ENCODE measurements at regions not wholly inside any gene's neighbourhood (a gene's known extent, or its start where the extent isn't known, plus 50 kb on each side); places are given as distances from the start of the nearest gene placed in this dataset.

GRCh38 chr13:106433066-106433465 lies 102.4 kb downstream of the EFNB2 start:
- Histone ChIP-seq H3K9me3 (ENCODE audit: control insufficient read depth in 2 of 2, low read length in 2 of 2) (no peaks in the 10 kb centered on the region), H3K9ac (ENCODE audit: low read length in 2 of 2) (no peak overlapping the region), H3K4me3 (ENCODE audit: low read length in 2 of 2) (no peak overlapping the region), H3K27me3 (ENCODE audit: control insufficient read depth in 1 of 2, insufficient read depth in 2 of 2, low read length in 2 of 2) (no peaks in the 10 kb centered on the region), H3K36me3 (ENCODE audit: control insufficient read depth in 2 of 2, insufficient read depth in 2 of 2, low read length in 2 of 2) (no peaks in the 10 kb centered on the region), H3K27ac (ENCODE audit: low read length) (no peak overlapping the region), H3K4me1 (ENCODE audit: control insufficient read depth, insufficient read depth, low read length) (no peaks in the 10 kb centered on the region)

GRCh38 chr13:106432636-106433035 lies 102.8 kb downstream of the EFNB2 start:
- H3K27me3 ChIP-seq (ENCODE audit: control insufficient read depth in 1 of 2, insufficient read depth in 2 of 2, low read length in 2 of 2) = no peaks in the 10 kb centered on the region
- H3K36me3 ChIP-seq (ENCODE audit: control insufficient read depth in 2 of 2, insufficient read depth in 2 of 2, low read length in 2 of 2) = no peaks in the 10 kb centered on the region
- H3K9me3 ChIP-seq (ENCODE audit: control insufficient read depth in 2 of 2, low read length in 2 of 2) = no peaks in the 10 kb centered on the region
- H3K4me1 ChIP-seq (ENCODE audit: control insufficient read depth, insufficient read depth, low read length) = no peaks in the 10 kb centered on the region
- H3K9ac ChIP-seq (ENCODE audit: low read length in 2 of 2) = no peak overlapping the region
- H3K27ac ChIP-seq (ENCODE audit: low read length) = no peak overlapping the region
- no peak overlapping the region for H3K4me3 ChIP-seq (ENCODE audit: low read length in 2 of 2)

GRCh38 chr13:106426909-106427308 lies 108.6 kb downstream of the EFNB2 start:
- no peaks in the 10 kb centered on the region for H3K9me3 ChIP-seq (ENCODE audit: control insufficient read depth in 2 of 2, low read length in 2 of 2)
- H3K4me3 ChIP-seq (ENCODE audit: low read length in 2 of 2) = no peak overlapping the region
- H3K27me3 ChIP-seq (ENCODE audit: control insufficient read depth in 1 of 2, insufficient read depth in 2 of 2, low read length in 2 of 2) = no peaks in the 10 kb centered on the region
- H3K36me3 ChIP-seq (ENCODE audit: control insufficient read depth in 2 of 2, insufficient read depth in 2 of 2, low read length in 2 of 2) = no peaks in the 10 kb centered on the region
- no peak overlapping the region for H3K9ac ChIP-seq (ENCODE audit: low read length in 2 of 2)
- H3K4me1 ChIP-seq (ENCODE audit: control insufficient read depth, insufficient read depth, low read length) = no peaks in the 10 kb centered on the region
- H3K27ac ChIP-seq (ENCODE audit: low read length) = no peak overlapping the region

GRCh38 chr13:106425661-106426060 lies 109.8 kb downstream of the EFNB2 start:
- Histone ChIP-seq H3K36me3 (ENCODE audit: control insufficient read depth in 2 of 2, insufficient read depth in 2 of 2, low read length in 2 of 2) (no peaks in the 10 kb centered on the region), H3K4me1 (ENCODE audit: control insufficient read depth, insufficient read depth, low read length) (no peaks in the 10 kb centered on the region), H3K4me3 (ENCODE audit: low read length in 2 of 2) (no peak overlapping the region), H3K27me3 (ENCODE audit: control insufficient read depth in 1 of 2, insufficient read depth in 2 of 2, low read length in 2 of 2) (no peaks in the 10 kb centered on the region), H3K9me3 (ENCODE audit: control insufficient read depth in 2 of 2, low read length in 2 of 2) (no peaks in the 10 kb centered on the region), H3K27ac (ENCODE audit: low read length) (no peak overlapping the region), H3K9ac (ENCODE audit: low read length in 2 of 2) (no peak overlapping the region)

GRCh38 chr13:106424805-106425204 lies 110.7 kb downstream of the EFNB2 start:
- Histone ChIP-seq H3K4me3 (ENCODE audit: low read length in 2 of 2) (no peak overlapping the region), H3K36me3 (ENCODE audit: control insufficient read depth in 2 of 2, insufficient read depth in 2 of 2, low read length in 2 of 2) (no peaks in the 10 kb centered on the region), H3K27ac (ENCODE audit: low read length) (no peak overlapping the region), H3K9ac (ENCODE audit: low read length in 2 of 2) (no peak overlapping the region), H3K9me3 (ENCODE audit: control insufficient read depth in 2 of 2, low read length in 2 of 2) (no peaks in the 10 kb centered on the region), H3K4me1 (ENCODE audit: control insufficient read depth, insufficient read depth, low read length) (no peaks in the 10 kb centered on the region), H3K27me3 (ENCODE audit: control insufficient read depth in 1 of 2, insufficient read depth in 2 of 2, low read length in 2 of 2) (no peaks in the 10 kb centered on the region)

GRCh38 chr13:106423530-106423929 lies 111.9 kb downstream of the EFNB2 start:
- H3K4me3 ChIP-seq (ENCODE audit: low read length in 2 of 2) = no peak overlapping the region
- no peaks in the 10 kb centered on the region for H3K4me1 ChIP-seq (ENCODE audit: control insufficient read depth, insufficient read depth, low read length)
- H3K36me3 ChIP-seq (ENCODE audit: control insufficient read depth in 2 of 2, insufficient read depth in 2 of 2, low read length in 2 of 2) = no peaks in the 10 kb centered on the region
- H3K27ac ChIP-seq (ENCODE audit: low read length) = no peak overlapping the region
- no peaks in the 10 kb centered on the region for H3K9me3 ChIP-seq (ENCODE audit: control insufficient read depth in 2 of 2, low read length in 2 of 2)
- H3K27me3 ChIP-seq (ENCODE audit: control insufficient read depth in 1 of 2, insufficient read depth in 2 of 2, low read length in 2 of 2) = no peaks in the 10 kb centered on the region
- no peak overlapping the region for H3K9ac ChIP-seq (ENCODE audit: low read length in 2 of 2)

- Histone ChIP-seq H3K27ac (ENCODE audit: low read length) (no peak overlapping the region), H3K27me3 (ENCODE audit: control insufficient read depth in 1 of 2, insufficient read depth in 2 of 2, low read length in 2 of 2) (no peaks in the 10 kb centered on the region), H3K9me3 (ENCODE audit: control insufficient read depth in 2 of 2, low read length in 2 of 2) (no peaks in the 10 kb centered on the region), H3K4me3 (ENCODE audit: low read length in 2 of 2) (no peak overlapping the region), H3K36me3 (ENCODE audit: control insufficient read depth in 2 of 2, insufficient read depth in 2 of 2, low read length in 2 of 2) (no peaks in the 10 kb centered on the region), H3K4me1 (ENCODE audit: control insufficient read depth, insufficient read depth, low read length) (no peaks in the 10 kb centered on the region), H3K9ac (ENCODE audit: low read length in 2 of 2) (no peak overlapping the region)
These were observed 116.9 kb downstream of the EFNB2 start for GRCh38 chr13:106418556-106418955.

GRCh38 chr13:106417467-106418110 lies 117.9 kb downstream of the EFNB2 start:
- Histone ChIP-seq H3K4me1 (ENCODE audit: control insufficient read depth, insufficient read depth, low read length) (no peaks in the 10 kb centered on the region), H3K9me3 (ENCODE audit: control insufficient read depth in 2 of 2, low read length in 2 of 2) (no peaks in the 10 kb centered on the region), H3K9ac (ENCODE audit: low read length in 2 of 2) (no peak overlapping the region), H3K4me3 (ENCODE audit: low read length in 2 of 2) (no peak overlapping the region), H3K36me3 (ENCODE audit: control insufficient read depth in 2 of 2, insufficient read depth in 2 of 2, low read length in 2 of 2) (no peaks in the 10 kb centered on the region), H3K27me3 (ENCODE audit: control insufficient read depth in 1 of 2, insufficient read depth in 2 of 2, low read length in 2 of 2) (no peaks in the 10 kb centered on the region), H3K27ac (ENCODE audit: low read length) (no peak overlapping the region)

GRCh38 chr13:106416645-106417044 lies 118.8 kb downstream of the EFNB2 start:
- Histone ChIP-seq H3K36me3 (ENCODE audit: control insufficient read depth in 2 of 2, insufficient read depth in 2 of 2, low read length in 2 of 2) (no peaks in the 10 kb centered on the region), H3K4me3 (ENCODE audit: low read length in 2 of 2) (no peak overlapping the region), H3K9me3 (ENCODE audit: control insufficient read depth in 2 of 2, low read length in 2 of 2) (no peaks in the 10 kb centered on the region), H3K9ac (ENCODE audit: low read length in 2 of 2) (no peak overlapping the region), H3K27ac (ENCODE audit: low read length) (no peak overlapping the region), H3K27me3 (ENCODE audit: control insufficient read depth in 1 of 2, insufficient read depth in 2 of 2, low read length in 2 of 2) (no peaks in the 10 kb centered on the region), H3K4me1 (ENCODE audit: control insufficient read depth, insufficient read depth, low read length) (no peaks in the 10 kb centered on the region)

- Histone ChIP-seq H3K27me3 (ENCODE audit: control insufficient read depth in 1 of 2, insufficient read depth in 2 of 2, low read length in 2 of 2) (no peaks in the 10 kb centered on the region), H3K9me3 (ENCODE audit: control insufficient read depth in 2 of 2, low read length in 2 of 2) (no peaks in the 10 kb centered on the region), H3K27ac (ENCODE audit: low read length) (no peak overlapping the region), H3K9ac (ENCODE audit: low read length in 2 of 2) (no peak overlapping the region), H3K4me3 (ENCODE audit: low read length in 2 of 2) (no peak overlapping the region), H3K36me3 (ENCODE audit: control insufficient read depth in 2 of 2, insufficient read depth in 2 of 2, low read length in 2 of 2) (no peaks in the 10 kb centered on the region), H3K4me1 (ENCODE audit: control insufficient read depth, insufficient read depth, low read length) (no peaks in the 10 kb centered on the region)
These were observed 119.5 kb downstream of the EFNB2 start for GRCh38 chr13:106415971-106416370.

- Histone ChIP-seq H3K4me3 (ENCODE audit: low read length in 2 of 2) (no peak overlapping the region), H3K36me3 (ENCODE audit: control insufficient read depth in 2 of 2, insufficient read depth in 2 of 2, low read length in 2 of 2) (no peaks in the 10 kb centered on the region), H3K9me3 (ENCODE audit: control insufficient read depth in 2 of 2, low read length in 2 of 2) (no peaks in the 10 kb centered on the region), H3K9ac (ENCODE audit: low read length in 2 of 2) (no peak overlapping the region), H3K27me3 (ENCODE audit: control insufficient read depth in 1 of 2, insufficient read depth in 2 of 2, low read length in 2 of 2) (no peaks in the 10 kb centered on the region), H3K4me1 (ENCODE audit: control insufficient read depth, insufficient read depth, low read length) (no peaks in the 10 kb centered on the region), H3K27ac (ENCODE audit: low read length) (no peak overlapping the region)
These were observed 120.0 kb downstream of the EFNB2 start for GRCh38 chr13:106415442-106415841.
